K562 (cell line): ENCODE measurements at regions not wholly inside any gene's neighbourhood (a gene's known extent, or its start where the extent isn't known, plus 50 kb on each side); places are given as distances from the start of the nearest gene placed in this dataset.

Experiments used
- ATAC-seq: fragments of 200-7000 bp; cut with Tn5 transposase; 3 replicates; pipeline ENCODE4 v1.9.1; 2020; ENCODE audit warnings: moderate library complexity
- BruUV-seq: library from RNA; stranded (reverse); fragments of 400-500 nt; replicated peaks from 2 replicates; lab custom pipeline; 2021; lab: Mats Ljungman, UMichigan
- CTCF ChIA-PET: fragments of 300-600 bp; formaldehyde crosslinking; extraction: SDS; loops from one replicate; lab custom pipeline; 2021; ENCODE audit warnings: low intra/inter-chr PET ratio; lab: Yijun Ruan, JAX
- POLR2A ChIA-PET: fragments of 300-600, 350-650 bp; sonication (Branson Sonifier 250); formaldehyde crosslinking; extraction: SDS; loops from one replicate; lab custom pipeline; 2021; ENCODE audit warnings: antibody characterized with exemption, inconsistent platforms; lab: Yijun Ruan, JAX
- DNase-seq, 4 experiments: peaks; one replicate each; pipeline versions ENCODE4 v3.0.0 to v3.0.0-alpha.2; 2011 to 2018; ENCODE audit warnings: low spot score in 3 of 4, mixed read lengths in 3 of 4; ENCODE audit errors: extremely low read depth in 1 of 4
- FAIRE-seq: peaks from 2 replicates; lab custom pipeline; 2011; peaks lifted over from hg19 to GRCh38; lab: Jason Lieb, UNC
- H2AFZ ChIP-seq: 2 replicates; pipeline ENCODE4 v1.6.0; 2011; ENCODE audit warnings: low read depth, low read length, control low read depth, inconsistent platforms
- H3K27ac ChIP-seq: fragments of 200-600 bp; 3 replicates; pipeline ENCODE4 v1.8.0; 2011; ENCODE audit warnings: low read depth, mild to moderate bottlenecking, control low read depth, inconsistent platforms, low read length, moderate library complexity, mixed read lengths; ENCODE audit errors: extremely low read depth
- H3K27me3 ChIP-seq, 2 experiments: fragments of 300-600 bp in 1 of 2; 2 replicates in 1 of 2; 3 replicates in 1 of 2; pipeline versions ENCODE4 v1.6.0 to v1.8.0; 2011; ENCODE audit warnings: inconsistent platforms in 2 of 2, low read length in 2 of 2, mild to moderate bottlenecking in 1 of 2, mixed read lengths in 1 of 2, moderate library complexity in 1 of 2; ENCODE audit not compliant: control insufficient read depth in 2 of 2, insufficient read depth in 2 of 2
- H3K36me3 ChIP-seq: fragments of 300-600 bp; 3 replicates; pipeline ENCODE4 v1.8.0; 2011; ENCODE audit warnings: mild to moderate bottlenecking, low read length, inconsistent platforms; ENCODE audit not compliant: control insufficient read depth, insufficient read depth
- H3K4me1 ChIP-seq, 2 experiments: fragments of 200-600 bp in 1 of 2; replicated peaks in 1 of 2; 2 replicates in 1 of 2; 3 replicates in 1 of 2; pipeline versions ENCODE4 v1.5.1 to v1.8.0; 2011; ENCODE audit warnings: inconsistent platforms in 2 of 2, low read length in 2 of 2, mild to moderate bottlenecking in 1 of 2, mixed read lengths in 1 of 2, moderate library complexity in 1 of 2; ENCODE audit not compliant: control insufficient read depth in 2 of 2, insufficient read depth in 2 of 2
- H3K4me2 ChIP-seq: 2 replicates; pipeline ENCODE4 v1.6.1; 2011; ENCODE audit warnings: low read length, control low read depth, inconsistent platforms, mixed read lengths; ENCODE audit not compliant: insufficient read depth
- H3K4me3 ChIP-seq: fragments of 200-600 bp; sonication (generic), shearing (Covaris generic); 2 replicates; pipeline ENCODE4 v1.5.1; 2016; ENCODE audit warnings: control low read depth, inconsistent platforms
- H3K79me2 ChIP-seq: fragments of 200-600 bp; 3 replicates; pipeline ENCODE4 v1.8.0; 2011; ENCODE audit warnings: low read length, inconsistent platforms; ENCODE audit not compliant: control insufficient read depth, insufficient read depth
- H3K9ac ChIP-seq, 2 experiments: 2 replicates each; pipeline versions ENCODE4 v1.6.0 to v1.6.1; 2011; ENCODE audit warnings: low read depth in 2 of 2, low read length in 2 of 2, control low read depth in 1 of 2, inconsistent platforms in 1 of 2, mild to moderate bottlenecking in 1 of 2, mixed read lengths in 1 of 2; ENCODE audit not compliant: insufficient read depth in 1 of 2
- H3K9me1 ChIP-seq: one replicate; pipeline ENCODE4 v1.6.0; 2011; ENCODE audit warnings: inconsistent platforms, mild to moderate bottlenecking, low read length, moderate library complexity; ENCODE audit not compliant: control insufficient read depth, insufficient read depth
- H3K9me3 ChIP-seq: replicated peaks from 2 replicates; pipeline ENCODE4 v1.5.1; 2011; ENCODE audit warnings: low read depth, low read length, inconsistent platforms; ENCODE audit not compliant: control insufficient read depth, insufficient read depth
- H4K20me1 ChIP-seq: replicated peaks from 2 replicates; pipeline ENCODE4 v1.6.1; 2011; ENCODE audit warnings: low read length, inconsistent platforms, mixed read lengths; ENCODE audit not compliant: control insufficient read depth, insufficient read depth
- CLOCK ChIP-seq: fragments of 250-450 bp; sonication (Bioruptor Pico); IDR thresholded peaks from 2 replicates; pipeline ENCODE4 v1.4.0; 2020; ENCODE audit warnings: mild to moderate bottlenecking, moderate library complexity, borderline replicate concordance
- CREB1 ChIP-seq, 2 experiments: sonication (generic) in 1 of 2; formaldehyde crosslinking in 1 of 2; IDR thresholded peaks; 2 replicates each; pipeline versions ENCODE4 v1.6.1 to v1.8.0; 2012 to 2022; ENCODE audit warnings: inconsistent platforms in 1 of 2, mild to moderate bottlenecking in 1 of 2, missing genetic modification reagents in 1 of 2, moderate library complexity in 1 of 2
- ELK3 ChIP-seq: fragments of 450-650 bp; formaldehyde crosslinking; IDR thresholded peaks from 2 replicates; pipeline ENCODE4 v1.4.0; 2020; ENCODE audit warnings: mild to moderate bottlenecking
- HEY1 ChIP-seq: fragments of 250-450 bp; sonication (Bioruptor Pico); IDR thresholded peaks from 2 replicates; pipeline ENCODE4 v1.5.0; 2020; ENCODE audit warnings: mild to moderate bottlenecking, moderate library complexity, borderline replicate concordance
- HINFP ChIP-seq: fragments of 450-650 bp; conservative IDR thresholded peaks from 2 replicates; pipeline ENCODE4 v1.6.1; 2016; ENCODE audit warnings: missing genetic modification characterization, low read depth, mild to moderate bottlenecking, control low read depth, missing compliant biosample characterization
- MCM2 ChIP-seq: fragments of 450-650 bp; IDR thresholded peaks from 2 replicates; pipeline ENCODE4 v1.6.1; 2017; ENCODE audit warnings: low read depth, mild to moderate bottlenecking
- MTA3 ChIP-seq: fragments of 450-650 bp; formaldehyde crosslinking; IDR thresholded peaks from 2 replicates; pipeline ENCODE4 v1.6.1; 2017; ENCODE audit warnings: mild to moderate bottlenecking, borderline replicate concordance
- PCBP2 ChIP-seq: fragments of 200-400 bp; formaldehyde crosslinking; IDR thresholded peaks from 2 replicates; pipeline ENCODE4 v1.6.1; 2018; ENCODE audit warnings: low read length, low read depth, mild to moderate bottlenecking, moderate library complexity; ENCODE audit not compliant: poor library complexity, severe bottlenecking
- PTBP1 ChIP-seq: fragments of 200-400 bp; formaldehyde crosslinking; IDR thresholded peaks from 2 replicates; pipeline ENCODE4 v1.6.1; 2017; ENCODE audit warnings: low read depth, low read length
- TRIM24 ChIP-seq, 2 experiments: fragments of 450-650 bp; IDR thresholded peaks; 2 replicates each; pipeline ENCODE4 v1.6.1; 2016
- ZBTB5 ChIP-seq: fragments of 450-650 bp; IDR thresholded peaks from 2 replicates; pipeline ENCODE4 v1.6.1; 2017; ENCODE audit warnings: antibody characterized with exemption
- ZNF696 ChIP-seq: fragments of 250-450 bp; sonication (Bioruptor Pico); conservative IDR thresholded peaks from 2 replicates; pipeline ENCODE4 v1.4.0; 2020; ENCODE audit warnings: mild to moderate bottlenecking, moderate library complexity
- ZNF764 ChIP-seq: fragments of 250-450 bp; sonication (Bioruptor Pico); IDR thresholded peaks from 2 replicates; pipeline ENCODE4 v1.4.0; 2020; ENCODE audit warnings: low read depth, mild to moderate bottlenecking, moderate library complexity
- in situ Hi-C: fragments of 300-500 bp; cut with MboI; formaldehyde crosslinking; loops from 4 replicates; pipeline ENCODE4 v1.15.0; 2018; ENCODE audit warnings: inconsistent platforms, mixed read lengths
- intact Hi-C: fragments of 100-400 bp; cut with micrococcal nuclease; formaldehyde crosslinking; loops from 2 replicates; pipeline ENCODE4 v1.14.2; 2022

GRCh38 chr16:87000001-87000400 is 317.2 kb downstream of the C16orf95 start (continued):
- TF ChIP-seq HINFP (tag) (no peak), PTBP1 (no peak), ELK3 (CRISPR knock-in tag) (no peak), PCBP2 (no peak)

- no peaks in the 10 kb centered on the region for H3K9me3 ChIP-seq
- no peak overlapping the region for H3K4me3 ChIP-seq
- no peak overlapping the region for H2AFZ ChIP-seq
- ATAC-seq = no peak
- H3K9me1 ChIP-seq = no peaks in the 10 kb centered on the region
- H3K27me3 ChIP-seq = peaks cover 3 to 18% of the 10 kb centered on the region in 2 experiments; a peak in 3 of 5 replicates
- peaks cover 0 to 4% of the 10 kb centered on the region in 2 experiments; a peak in 1 of 5 replicates for H3K4me1 ChIP-seq
- no peaks in the 10 kb centered on the region; the same call in 1 of the 2 replicates for H4K20me1 ChIP-seq
- no peaks in the 10 kb centered on the region for H3K36me3 ChIP-seq
- ChIA-PET POLR2A (interaction anchor here (0.7 kb wide), 1 partner anchor 65 kb away, joined by 3 read pairs; no protein-coding TSS in a partner anchor), CTCF (no interaction called here)
- H3K4me2 ChIP-seq = no peak overlapping the region
- intact Hi-C loops (no loop called here), in situ Hi-C loops (no loop called here)
- no peak for DNase-seq
- H3K79me2 ChIP-seq = no peaks in the 10 kb centered on the region
- no peak for FAIRE-seq
- no peak overlapping the region for H3K9ac ChIP-seq
- no TSS peak for BruUV-seq
- H3K27ac ChIP-seq = no peak overlapping the region
- TF ChIP-seq ZBTB5 (no peak), ZNF696 (no peak), MTA3 (no peak), TRIM24 (IDR thresholded peaks at IDR 0.05) (no peak), CLOCK (no peak), MCM2 (no peak), CREB1 (IDR thresholded peaks at IDR 0.05) (no peak), CREB1 (CRISPR knock-in tag; IDR thresholded peaks at IDR 0.05) (no peak), HEY1 (no peak), ZNF764 (CRISPR knock-in tag) (no peak)
These were observed 314.3 kb downstream of the C16orf95 start for GRCh38 chr16:87002717-87003413.
